Adrenal gland (tissue), 5 donors: ENCODE measurements at regions not wholly inside any gene's neighbourhood (a gene's known extent, or its start where the extent isn't known, plus 50 kb on each side); places are given as distances from the start of the nearest gene placed in this dataset.

Experiments used
- POLR2A ChIP-seq, 2 donors: fragments of 450-650 bp; IDR thresholded peaks; one replicate each; pipeline ENCODE4 v1.6.1; 2017; ENCODE audit warnings: antibody characterized with exemption in 2 of 2, mild to moderate bottlenecking in 2 of 2, moderate library complexity in 1 of 2
- TF ChIP-seq, protein P1 (sequence below), 6 experiments: fragments of 450-650 bp in 4 of 6; fragments of 200-600 bp in 2 of 6; sonication (generic) in 1 of 6; IDR thresholded peaks; 1 replicate in 5 of 6; 2 replicates in 1 of 6; pipeline versions ENCODE4 v1.5.1 to v1.8.0; 2016 to 2021; ENCODE audit warnings: antibody characterized with exemption in 6 of 6, mild to moderate bottlenecking in 2 of 6, moderate library complexity in 1 of 6
- donor health status: DM: no; HTN: no; CAD: no.

DNA sequence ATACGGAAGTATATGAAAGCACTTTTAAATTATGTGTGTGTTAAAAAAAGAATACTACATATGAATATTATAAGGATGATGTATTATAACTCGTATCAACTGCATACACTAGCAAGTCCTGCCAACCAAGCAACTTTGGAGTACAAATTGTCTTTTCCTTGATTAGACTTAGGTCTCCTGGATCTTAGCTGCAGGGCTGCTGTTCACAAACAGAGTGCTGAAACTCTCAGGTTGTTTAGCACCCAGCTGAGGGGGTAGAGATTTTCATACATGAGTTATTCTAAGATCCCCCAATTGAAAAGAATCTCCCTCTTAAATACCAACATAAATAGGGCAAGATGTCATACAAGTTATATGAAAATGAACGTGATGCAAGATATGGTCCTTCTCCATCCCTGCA is 149.8 kb upstream of the TNC start:
- TF ChIP-seq, protein P1, sequence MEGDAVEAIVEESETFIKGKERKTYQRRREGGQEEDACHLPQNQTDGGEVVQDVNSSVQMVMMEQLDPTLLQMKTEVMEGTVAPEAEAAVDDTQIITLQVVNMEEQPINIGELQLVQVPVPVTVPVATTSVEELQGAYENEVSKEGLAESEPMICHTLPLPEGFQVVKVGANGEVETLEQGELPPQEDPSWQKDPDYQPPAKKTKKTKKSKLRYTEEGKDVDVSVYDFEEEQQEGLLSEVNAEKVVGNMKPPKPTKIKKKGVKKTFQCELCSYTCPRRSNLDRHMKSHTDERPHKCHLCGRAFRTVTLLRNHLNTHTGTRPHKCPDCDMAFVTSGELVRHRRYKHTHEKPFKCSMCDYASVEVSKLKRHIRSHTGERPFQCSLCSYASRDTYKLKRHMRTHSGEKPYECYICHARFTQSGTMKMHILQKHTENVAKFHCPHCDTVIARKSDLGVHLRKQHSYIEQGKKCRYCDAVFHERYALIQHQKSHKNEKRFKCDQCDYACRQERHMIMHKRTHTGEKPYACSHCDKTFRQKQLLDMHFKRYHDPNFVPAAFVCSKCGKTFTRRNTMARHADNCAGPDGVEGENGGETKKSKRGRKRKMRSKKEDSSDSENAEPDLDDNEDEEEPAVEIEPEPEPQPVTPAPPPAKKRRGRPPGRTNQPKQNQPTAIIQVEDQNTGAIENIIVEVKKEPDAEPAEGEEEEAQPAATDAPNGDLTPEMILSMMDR (IDR thresholded peaks at IDR 0.05), result no peak
- TF ChIP-seq POLR2A (IDR thresholded peaks at IDR 0.05), result no peak
